ENCODE measurements at regions not wholly inside any gene's neighbourhood (a gene's known extent, or its start where the extent isn't known, plus 50 kb on each side); places are given as distances from the start of the nearest gene placed in this dataset.

DNA sequence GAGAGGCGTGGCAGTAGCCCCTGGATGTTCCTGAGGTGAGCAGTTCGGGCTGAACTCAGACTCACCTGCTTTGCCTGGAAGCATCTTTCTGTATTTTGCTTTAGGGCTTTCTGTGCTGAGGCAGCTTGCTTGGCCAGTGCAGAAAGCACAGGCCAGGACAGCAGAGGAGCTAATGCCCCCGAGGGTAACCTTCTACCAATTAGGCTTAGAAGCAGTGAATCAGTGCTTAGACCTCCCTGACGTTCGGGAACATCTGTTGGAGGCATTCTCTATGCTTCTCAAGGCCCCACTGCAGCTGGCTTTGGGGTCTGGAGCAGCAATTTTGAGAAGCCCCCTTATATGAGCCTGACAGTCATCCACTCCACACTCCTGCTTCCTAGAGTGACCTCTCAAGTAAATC lies 350.7 kb upstream of the PROK2 start:
- no peak for DNase-seq
- H3K4me1 Mint-ChIP-seq, result peaks cover 37% of the 10 kb centered on the region
- no peak overlapping the region for H3K27ac Mint-ChIP-seq
- H3K4me3 Mint-ChIP-seq, result no peak overlapping the region
- CTCF ChIA-PET, result no interaction called here
- H3K36me3 Mint-ChIP-seq, result no peaks in the 10 kb centered on the region
- H3K9me3 Mint-ChIP-seq, result no peaks in the 10 kb centered on the region
- no peaks in the 10 kb centered on the region for H3K27me3 Mint-ChIP-seq

DNA sequence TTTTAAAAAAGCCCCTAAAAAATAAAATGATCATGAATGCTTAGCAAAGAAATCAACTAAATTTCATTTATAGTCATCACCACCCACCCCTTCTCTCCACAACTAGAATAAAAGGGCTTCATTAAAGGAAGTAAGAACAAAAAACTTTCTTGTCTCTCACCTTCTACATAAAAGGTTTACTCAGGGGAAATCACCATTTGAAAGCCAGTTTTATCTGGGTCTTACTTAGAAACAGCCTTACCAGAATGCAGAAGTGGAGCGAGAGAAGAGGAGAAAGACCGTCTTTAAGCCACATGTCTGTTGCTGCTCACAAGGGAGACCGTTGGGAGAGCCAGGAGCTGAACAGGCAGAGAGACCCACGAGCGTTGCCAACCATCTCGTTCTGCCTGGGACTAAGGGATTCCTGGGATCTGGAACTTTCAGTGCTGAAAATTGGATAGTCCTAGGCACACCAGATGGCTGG lies 350.1 kb upstream of the PROK2 start:
- H3K4me1 Mint-ChIP-seq, result peaks cover 37% of the 10 kb centered on the region
- H3K36me3 Mint-ChIP-seq, result no peaks in the 10 kb centered on the region
- no peak overlapping the region for H3K4me3 Mint-ChIP-seq
- DNase-seq, result no peak
- peaks cover 2% of the 10 kb centered on the region for H3K9me3 Mint-ChIP-seq
- CTCF ChIA-PET, result no interaction called here
- peak overlapping the region; percentile 72 for H3K27ac Mint-ChIP-seq
- no peaks in the 10 kb centered on the region for H3K27me3 Mint-ChIP-seq

DNA sequence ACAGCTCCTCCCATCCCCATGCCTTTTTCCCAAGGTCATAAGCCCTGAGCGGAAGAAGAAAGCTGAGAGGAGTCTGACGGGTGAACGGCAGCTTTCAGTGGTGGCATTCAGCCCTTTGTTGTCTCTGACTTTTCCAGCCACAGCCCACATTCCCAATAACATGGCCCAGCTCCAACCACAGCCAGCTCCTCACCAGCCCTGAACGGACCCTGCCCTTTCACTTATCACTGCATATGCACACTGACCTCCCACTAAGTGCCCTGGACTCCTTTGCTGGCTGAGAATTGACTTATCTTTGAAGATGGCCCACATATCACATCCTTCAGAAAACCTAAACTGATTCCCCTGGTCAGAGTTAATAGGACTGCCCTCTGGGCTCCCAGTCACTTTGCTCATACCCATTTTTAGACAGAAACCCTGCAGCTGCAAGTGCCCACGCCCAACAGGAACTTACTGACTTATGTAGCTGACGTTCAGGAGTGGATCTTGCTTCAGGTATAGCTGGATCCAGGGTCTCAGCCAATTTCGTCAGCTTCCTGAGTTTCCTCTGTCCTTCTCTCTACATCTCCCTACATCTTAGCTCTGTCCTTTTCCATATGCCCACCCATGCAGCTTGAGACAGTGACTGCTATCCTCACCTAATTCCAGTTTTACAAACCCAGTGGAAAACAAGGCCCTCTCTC lies 348.5 kb upstream of the PROK2 start:
- H3K4me1 Mint-ChIP-seq, result peaks cover 31% of the 10 kb centered on the region
- no peak overlapping the region for H3K27ac Mint-ChIP-seq
- no peak overlapping the region for H3K4me3 Mint-ChIP-seq
- no peak for DNase-seq
- CTCF ChIA-PET, result interaction anchor here (0.7 kb wide), 1 partner anchor 1058 kb away, joined by 3 read pairs; no protein-coding TSS in a partner anchor
- no peaks in the 10 kb centered on the region for H3K36me3 Mint-ChIP-seq
- peaks cover 4% of the 10 kb centered on the region for H3K9me3 Mint-ChIP-seq
- H3K27me3 Mint-ChIP-seq, result no peaks in the 10 kb centered on the region

DNA sequence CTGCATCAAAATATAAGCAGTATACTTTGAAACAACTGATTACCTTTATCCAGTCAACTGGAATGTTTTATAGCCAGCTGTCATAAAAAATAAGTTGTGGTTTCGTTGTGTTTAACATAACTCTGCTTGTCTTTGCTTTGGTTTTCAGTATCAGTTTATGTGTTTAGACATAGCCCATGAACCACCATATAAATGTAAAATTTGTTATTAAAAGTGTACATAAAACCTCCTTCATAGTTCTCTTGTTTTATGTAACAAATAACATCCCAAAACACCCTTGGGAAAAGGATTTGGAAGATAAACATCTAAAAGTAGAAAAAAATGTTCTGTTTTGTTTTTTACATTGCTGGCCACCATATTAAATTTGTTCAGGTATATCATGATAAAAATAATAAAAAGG lies 347.0 kb upstream of the PROK2 start:
- H3K27ac Mint-ChIP-seq, result no peak overlapping the region
- H3K4me1 Mint-ChIP-seq, result peaks cover 18% of the 10 kb centered on the region
- DNase-seq, result no peak
- H3K4me3 Mint-ChIP-seq, result no peak overlapping the region
- H3K27me3 Mint-ChIP-seq, result no peaks in the 10 kb centered on the region
- H3K36me3 Mint-ChIP-seq, result no peaks in the 10 kb centered on the region
- peaks cover 4% of the 10 kb centered on the region for H3K9me3 Mint-ChIP-seq
- CTCF ChIA-PET, result no interaction called here

DNA sequence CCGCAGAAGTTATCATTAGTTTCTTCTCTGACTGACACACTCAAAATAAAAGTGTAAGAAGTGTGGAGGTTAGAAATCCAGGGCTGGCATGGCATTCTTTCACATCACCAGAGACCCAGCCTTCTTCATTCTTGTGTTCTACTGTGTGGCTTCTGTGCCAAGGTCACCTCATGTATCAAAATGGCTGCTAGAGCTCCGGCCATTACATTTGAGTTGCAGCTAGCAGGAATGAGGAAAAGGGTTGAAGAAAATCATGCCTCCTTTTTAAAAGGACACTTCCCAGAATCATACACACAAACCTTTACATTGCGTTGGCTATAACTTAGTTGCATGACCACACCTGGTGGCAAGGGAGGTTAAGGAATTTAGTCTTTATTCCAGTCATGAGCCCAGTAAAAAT lies 345.6 kb upstream of the PROK2 start:
- CTCF ChIA-PET, result interaction anchor here (0.6 kb wide), 1 partner anchor 562 kb away, joined by 4 read pairs; no protein-coding TSS in a partner anchor
- peaks cover 14% of the 10 kb centered on the region for H3K4me1 Mint-ChIP-seq
- H3K36me3 Mint-ChIP-seq, result no peaks in the 10 kb centered on the region
- H3K9me3 Mint-ChIP-seq, result peaks cover 4% of the 10 kb centered on the region
- no peak overlapping the region for H3K27ac Mint-ChIP-seq
- no peak for DNase-seq
- H3K4me3 Mint-ChIP-seq, result no peak overlapping the region
- H3K27me3 Mint-ChIP-seq, result no peaks in the 10 kb centered on the region

DNA sequence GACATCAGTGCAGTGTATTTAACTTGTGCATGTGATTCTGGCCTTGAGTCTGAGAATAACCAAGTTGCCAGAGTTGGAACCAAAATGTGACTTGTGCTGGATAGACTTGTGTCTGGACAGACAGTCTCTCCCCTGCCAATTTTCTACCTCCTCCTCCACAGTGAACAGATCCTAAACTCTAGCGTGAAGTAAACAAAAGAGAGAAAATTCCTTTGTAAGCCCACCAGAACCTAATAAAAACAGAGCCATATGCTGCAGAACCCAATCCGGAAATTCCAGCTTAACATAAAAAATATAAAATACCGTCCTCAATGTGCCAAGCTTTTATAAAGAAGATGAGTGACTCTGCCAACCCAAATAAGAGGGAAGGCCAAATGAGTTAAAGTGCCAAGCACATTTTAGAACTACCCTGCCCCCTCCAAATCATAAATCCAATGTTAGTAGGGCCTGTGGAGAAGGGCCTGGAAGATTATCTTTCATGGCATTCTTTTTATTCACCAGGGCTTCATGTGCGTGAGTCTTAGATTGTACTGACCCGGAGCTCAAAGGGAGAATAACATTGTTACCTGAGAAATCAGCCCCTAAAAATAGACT lies 344.6 kb upstream of the PROK2 start:
- no peak overlapping the region for H3K4me3 Mint-ChIP-seq
- no peak for DNase-seq
- H3K4me1 Mint-ChIP-seq, result peaks cover 5% of the 10 kb centered on the region

DNA sequence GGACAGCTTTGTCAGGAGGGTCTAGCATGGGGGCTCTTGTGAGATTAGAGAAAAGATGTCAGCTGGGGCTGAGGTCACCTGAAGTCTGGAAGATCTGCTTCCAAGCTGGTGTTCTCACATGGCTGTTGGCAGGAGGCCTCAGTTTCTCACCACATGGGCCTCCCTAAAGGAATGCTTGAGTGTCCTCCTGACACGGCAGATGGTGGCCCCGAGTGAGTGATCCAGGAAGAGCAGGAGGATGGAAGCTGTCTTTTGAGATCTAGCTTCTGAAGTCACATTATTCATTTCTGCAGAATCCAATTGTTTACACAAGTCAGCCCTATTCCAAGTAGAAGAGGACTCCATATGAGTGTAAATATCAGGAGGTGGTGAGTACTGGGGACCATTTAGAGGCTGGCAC lies 344.0 kb upstream of the PROK2 start:
- no peaks in the 10 kb centered on the region for H3K4me1 Mint-ChIP-seq
- no peaks in the 10 kb centered on the region for H3K36me3 Mint-ChIP-seq
- peaks cover 4% of the 10 kb centered on the region for H3K9me3 Mint-ChIP-seq
- H3K4me3 Mint-ChIP-seq, result no peak overlapping the region
- CTCF ChIA-PET, result no interaction called here
- H3K27ac Mint-ChIP-seq, result no peak overlapping the region
- no peaks in the 10 kb centered on the region for H3K27me3 Mint-ChIP-seq
- DNase-seq, result no peak

More for the DNA sequence above, 344.6 kb upstream of the PROK2 start:
- no peaks in the 10 kb centered on the region for H3K36me3 Mint-ChIP-seq
- H3K27ac Mint-ChIP-seq, result no peak overlapping the region
- CTCF ChIA-PET, result no interaction called here
- H3K27me3 Mint-ChIP-seq, result no peaks in the 10 kb centered on the region
- H3K9me3 Mint-ChIP-seq, result peaks cover 4% of the 10 kb centered on the region

DNA sequence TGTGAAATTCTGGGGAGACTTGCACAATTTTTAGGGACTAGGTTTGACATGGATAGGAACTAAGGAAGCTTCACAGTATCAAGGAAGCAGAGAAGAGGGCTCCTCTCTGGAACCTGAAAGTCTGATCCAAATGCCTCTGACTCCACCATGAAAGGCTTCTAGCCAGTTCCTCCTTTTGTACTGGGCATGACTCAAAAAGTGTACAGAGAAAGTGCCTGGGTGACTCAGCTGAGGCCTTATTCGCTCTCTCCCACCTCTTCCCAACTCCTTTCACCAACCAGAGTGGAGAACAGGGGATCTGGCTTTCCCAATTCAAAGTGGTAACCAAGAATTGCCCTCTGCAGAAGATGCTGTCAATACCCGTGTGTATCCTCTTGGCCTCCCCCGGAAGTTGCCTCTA lies 342.9 kb upstream of the PROK2 start:
- no peak overlapping the region for H3K27ac Mint-ChIP-seq
- H3K27me3 Mint-ChIP-seq, result no peaks in the 10 kb centered on the region
- no peaks in the 10 kb centered on the region for H3K36me3 Mint-ChIP-seq
- H3K4me1 Mint-ChIP-seq, result no peaks in the 10 kb centered on the region
- CTCF ChIA-PET, result no interaction called here
- H3K4me3 Mint-ChIP-seq, result no peak overlapping the region
- no peak for DNase-seq
- H3K9me3 Mint-ChIP-seq, result peaks cover 4% of the 10 kb centered on the region

DNA sequence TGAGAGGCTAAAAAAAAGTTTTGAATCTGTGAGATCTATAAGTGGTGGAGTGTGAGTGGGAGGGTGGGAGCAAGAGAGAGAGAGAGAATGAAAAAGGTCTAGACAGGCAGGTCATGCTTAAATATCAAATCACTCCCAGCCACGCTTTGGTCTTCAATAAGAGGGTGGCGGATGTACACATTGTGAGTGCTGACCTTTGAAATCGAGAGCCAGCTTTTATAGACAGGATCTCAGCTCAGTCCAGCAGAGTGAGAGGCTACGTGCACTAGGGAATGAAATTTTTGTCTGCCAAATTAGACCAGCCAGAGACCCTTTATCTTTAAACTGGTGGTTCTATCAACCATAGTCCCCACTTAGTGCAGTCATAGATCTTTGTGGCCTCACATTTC lies 342.3 kb upstream of the PROK2 start:
- Mint-ChIP-seq H3K27ac (no peak overlapping the region), H3K36me3 (no peaks in the 10 kb centered on the region), H3K4me3 (no peak overlapping the region), H3K27me3 (no peaks in the 10 kb centered on the region), H3K4me1 (no peaks in the 10 kb centered on the region), H3K9me3 (peaks cover 4% of the 10 kb centered on the region)
- DNase-seq, result no peak
- CTCF ChIA-PET, result no interaction called here

DNA sequence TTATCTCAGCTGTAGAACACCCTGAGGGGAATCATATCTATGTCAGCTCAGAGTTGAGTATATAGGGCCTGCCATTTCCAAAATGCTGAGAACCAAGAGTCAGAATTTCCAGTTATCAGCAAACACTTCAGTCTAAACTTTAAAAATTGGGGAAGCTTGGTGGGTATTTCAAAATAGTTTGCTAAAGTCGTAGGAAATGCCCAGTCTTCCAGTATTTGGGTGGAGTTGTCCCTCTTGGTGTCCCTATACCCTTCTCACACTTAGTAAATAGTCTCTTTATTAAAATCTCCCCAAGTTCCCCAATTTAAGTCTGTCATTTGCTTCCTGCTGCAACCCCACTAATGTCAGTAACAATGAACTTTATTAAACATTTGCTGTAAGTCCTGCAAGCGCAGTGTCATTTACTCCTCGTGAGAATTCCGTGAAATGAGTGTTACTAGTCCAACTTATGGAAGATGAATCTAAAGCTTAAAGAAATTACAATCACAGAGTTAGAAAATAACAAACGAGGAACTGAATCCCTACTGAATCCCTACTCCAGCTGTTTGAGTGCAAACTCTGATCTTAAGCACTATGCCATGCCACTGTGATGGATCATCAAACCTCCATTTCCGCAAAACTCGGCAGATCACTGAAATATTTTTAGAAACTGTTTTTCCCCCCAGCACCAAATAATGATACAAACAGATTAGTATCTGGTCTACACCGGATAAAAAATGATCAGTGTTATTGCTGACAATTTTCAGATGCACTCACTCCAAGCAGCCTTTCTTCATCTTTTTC lies 341.7 kb upstream of the PROK2 start:
- H3K27ac Mint-ChIP-seq, result no peak overlapping the region

DNA sequence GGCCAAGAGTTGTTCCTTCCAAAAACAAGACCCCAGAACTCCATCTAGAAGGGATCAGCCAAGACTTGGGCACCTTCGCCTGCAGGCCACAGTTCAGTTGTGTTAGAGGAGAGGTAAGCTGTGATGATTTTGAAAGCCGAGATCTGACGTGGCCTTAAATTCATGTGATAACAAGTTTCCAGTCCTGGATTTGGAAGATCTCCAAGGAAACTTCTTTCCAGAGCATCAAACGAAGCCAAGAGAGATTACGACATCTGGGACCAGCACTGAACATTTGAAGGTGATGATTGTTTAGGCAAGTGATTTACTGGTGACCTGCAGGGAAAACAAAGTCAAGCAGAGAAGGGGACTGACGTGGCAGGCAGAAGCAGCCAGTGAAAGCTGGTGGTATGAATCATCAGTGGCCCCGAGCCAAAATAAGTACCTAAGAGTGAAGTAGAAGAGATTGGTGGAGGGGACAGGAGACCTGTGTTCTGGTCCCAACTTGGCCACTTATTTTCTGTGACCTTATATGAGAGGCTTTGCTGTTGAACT lies 339.0 kb upstream of the PROK2 start:
- Mint-ChIP-seq H3K4me1 (no peaks in the 10 kb centered on the region), H3K27ac (no peak overlapping the region), H3K27me3 (no peaks in the 10 kb centered on the region), H3K4me3 (no peak overlapping the region), H3K36me3 (no peaks in the 10 kb centered on the region), H3K9me3 (no peaks in the 10 kb centered on the region)
- CTCF ChIA-PET, result no interaction called here
- DNase-seq, result no peak

More for the DNA sequence above, 341.7 kb upstream of the PROK2 start:
- Mint-ChIP-seq H3K4me3 (no peak overlapping the region), H3K4me1 (no peaks in the 10 kb centered on the region), H3K36me3 (no peaks in the 10 kb centered on the region), H3K9me3 (peaks cover 4% of the 10 kb centered on the region), H3K27me3 (no peaks in the 10 kb centered on the region)
- CTCF ChIA-PET, result no interaction called here
- no peak for DNase-seq

DNA sequence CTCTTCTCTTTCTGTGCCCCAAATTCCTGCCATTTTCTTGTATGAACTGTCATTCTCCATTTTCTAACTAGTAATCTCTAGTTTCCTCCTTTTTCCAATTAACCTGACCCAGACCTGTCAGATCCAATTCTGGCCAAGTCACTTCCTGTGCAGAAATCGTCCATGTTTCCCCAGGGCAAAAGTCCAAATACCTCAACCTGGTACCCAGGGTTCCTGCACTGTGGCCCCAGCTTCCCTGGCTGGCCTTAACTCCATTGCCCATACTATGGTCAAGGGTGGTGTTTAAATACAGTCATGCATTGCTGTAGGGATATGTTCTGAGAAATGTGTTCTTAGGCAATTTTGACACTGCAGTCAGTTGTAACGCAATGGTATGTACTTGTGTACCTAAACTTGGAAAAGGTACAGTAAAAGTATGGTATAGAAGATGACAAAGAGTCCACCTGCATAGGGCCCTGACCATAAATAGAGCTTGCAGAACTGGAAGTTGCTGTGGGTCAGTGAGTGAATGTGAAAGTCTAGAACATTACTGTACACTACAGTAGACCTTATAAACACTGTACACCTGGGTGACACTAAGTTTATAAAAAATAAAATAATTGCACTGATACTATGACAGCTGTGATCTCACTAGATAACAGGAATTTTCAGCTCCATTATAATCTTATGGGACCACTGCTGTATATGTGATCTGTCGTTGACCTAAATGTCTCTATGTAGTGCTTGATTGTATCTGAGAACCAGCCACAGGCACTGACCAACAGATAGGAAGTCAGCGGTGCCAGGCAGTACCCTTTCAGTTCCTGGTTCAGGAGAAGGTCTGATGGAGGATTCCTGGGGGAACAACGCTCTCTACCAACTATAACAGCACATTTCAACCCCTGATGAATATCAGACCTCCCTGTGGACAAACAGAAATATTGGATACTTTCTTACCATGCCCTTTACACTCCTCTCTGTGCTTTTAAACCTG lies 336.1 kb upstream of the PROK2 start:
- H3K27ac Mint-ChIP-seq, result no peak overlapping the region
- H3K4me1 Mint-ChIP-seq, result no peaks in the 10 kb centered on the region
- DNase-seq, result no peak
- no peaks in the 10 kb centered on the region for H3K9me3 Mint-ChIP-seq
- H3K4me3 Mint-ChIP-seq, result no peak overlapping the region
- no peaks in the 10 kb centered on the region for H3K36me3 Mint-ChIP-seq
- no peaks in the 10 kb centered on the region for H3K27me3 Mint-ChIP-seq
- CTCF ChIA-PET, result no interaction called here

DNA sequence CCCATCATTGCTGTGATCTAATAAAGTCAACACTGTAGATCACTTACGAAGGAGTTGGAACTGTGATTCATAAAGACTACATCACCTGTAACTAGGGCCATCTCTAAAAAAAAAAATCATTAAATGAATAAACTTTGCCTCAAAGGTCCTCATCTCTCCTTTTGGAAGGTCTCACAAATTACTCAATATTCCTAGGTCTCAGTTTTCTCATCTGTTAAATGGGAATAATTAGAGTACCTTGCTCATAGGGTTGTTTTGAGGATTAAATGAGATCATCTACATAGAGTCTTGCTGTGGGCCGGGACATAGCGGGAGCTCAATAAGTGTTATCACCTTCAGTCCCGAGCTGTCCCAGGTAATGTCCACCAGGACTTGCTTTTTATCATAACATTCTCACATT lies 335.1 kb upstream of the PROK2 start:
- Mint-ChIP-seq H3K4me3 (no peak overlapping the region), H3K36me3 (no peaks in the 10 kb centered on the region), H3K27ac (no peak overlapping the region), H3K4me1 (no peaks in the 10 kb centered on the region), H3K9me3 (no peaks in the 10 kb centered on the region), H3K27me3 (no peaks in the 10 kb centered on the region)
- no peak for DNase-seq
- CTCF ChIA-PET, result no interaction called here

DNA sequence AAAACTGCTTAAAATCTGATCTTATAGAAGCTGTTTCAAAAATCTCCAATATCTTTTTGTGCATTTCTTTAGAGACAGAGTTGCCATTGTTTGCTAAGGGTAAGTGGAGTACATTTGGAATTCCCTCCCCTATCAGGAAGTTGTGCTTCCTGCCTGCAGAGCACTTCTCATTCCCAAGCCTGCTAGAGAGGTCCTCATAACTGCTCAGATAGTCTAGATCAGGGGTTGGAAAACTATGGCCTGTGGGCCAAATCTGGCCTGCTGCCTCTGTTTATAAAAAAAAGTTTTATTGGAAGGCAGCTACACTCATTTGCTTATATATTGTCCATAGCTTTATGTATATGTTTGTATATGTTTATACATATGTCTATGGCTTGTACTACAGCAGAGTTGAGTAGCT lies 333.7 kb upstream of the PROK2 start:
- H3K9me3 Mint-ChIP-seq, result no peaks in the 10 kb centered on the region
- no peaks in the 10 kb centered on the region for H3K4me1 Mint-ChIP-seq
- H3K27me3 Mint-ChIP-seq, result no peaks in the 10 kb centered on the region
- CTCF ChIA-PET, result no interaction called here
- no peak for DNase-seq
- no peak overlapping the region for H3K4me3 Mint-ChIP-seq
- H3K36me3 Mint-ChIP-seq, result no peaks in the 10 kb centered on the region
- H3K27ac Mint-ChIP-seq, result no peak overlapping the region

Data from activated naive CD4-positive, alpha-beta T cell treated with anti-CD3 and anti-CD28 coated beads, Interleukin-2, amount 10 ng/mL, durations not matched to agents 7 days and 5 days (primary cell).